ENCODE measurements at regions not wholly inside any gene's neighbourhood (a gene's known extent, or its start where the extent isn't known, plus 50 kb on each side); places are given as distances from the start of the nearest gene placed in this dataset.

DNA sequence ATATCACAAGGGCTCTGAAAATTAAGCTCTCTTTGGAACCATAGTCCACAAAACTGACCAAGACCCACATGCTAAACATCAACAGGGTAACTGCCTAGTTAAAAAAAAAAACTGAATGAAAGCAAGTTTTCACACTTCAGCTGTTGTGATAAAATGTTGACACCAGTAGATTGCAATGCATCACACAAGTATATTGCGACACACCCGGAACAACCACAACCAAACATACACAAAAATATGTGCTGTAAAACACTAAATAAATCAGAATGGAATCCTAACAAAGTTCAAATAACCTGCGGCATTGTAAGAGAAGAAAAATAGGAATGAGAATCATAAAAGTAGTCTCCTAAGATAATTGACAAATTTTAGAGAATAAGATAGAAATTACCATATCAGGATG is 710.3 kb downstream of the AACS start:
- Histone ChIP-seq H3K4me2 (replicated peaks; ENCODE audit: low read depth, low read length, poor library complexity, severe bottlenecking) (no peak overlapping the region), H3K36me3 (replicated peaks in 1 of 2; ENCODE audit: control extremely low read depth in 1 of 2, control insufficient read depth in 1 of 2, extremely low read depth in 1 of 2, insufficient read depth in 2 of 2, low read length in 1 of 2) (no peaks in the 10 kb centered on the region), H3K27ac (ENCODE audit: low read length in 2 of 2) (no peak overlapping the region), H3K4me3 (ENCODE audit: control extremely low read depth in 1 of 5, extremely low read depth in 1 of 5, insufficient read depth in 1 of 5, low read depth in 2 of 5, low read length in 4 of 5) (no peak overlapping the region), H3K79me2 (ENCODE audit: control insufficient read depth, insufficient read depth, low read length) (no peaks in the 10 kb centered on the region), H4K20me1 (ENCODE audit: control insufficient read depth, insufficient read depth, low read length, poor library complexity, severe bottlenecking) (no peaks in the 10 kb centered on the region), H3K9me3 (ENCODE audit: control extremely low read depth in 1 of 3, control insufficient read depth in 2 of 3, insufficient read depth in 1 of 3, low read length in 2 of 3) (peaks cover 0 to 7% (median 0%) of the 10 kb centered on the region in 3 donors), H3K9ac (ENCODE audit: low read length) (no peak overlapping the region), H3K4me1 (ENCODE audit: control insufficient read depth in 2 of 2, insufficient read depth in 2 of 2, low read length in 2 of 2) (no peaks in the 10 kb centered on the region), H3K27me3 (replicated peaks in 1 of 4; ENCODE audit: control extremely low read depth in 1 of 4, control insufficient read depth in 3 of 4, insufficient read depth in 4 of 4, low read length in 3 of 4) (no peaks in the 10 kb centered on the region), H2AFZ (ENCODE audit: insufficient read depth, low read depth, low read length, poor library complexity, severe bottlenecking) (no peak overlapping the region)
- TF ChIP-seq CTCF (IDR thresholded peaks at IDR 0.05) = no peak
- no peak for TF ChIP-seq EZH2 (IDR thresholded peaks at IDR 0.05; ENCODE audit: borderline replicate concordance, insufficient read depth, low read depth, low read length, poor library complexity, severe bottlenecking)
- no peaks in the 10 kb centered on the region for H3K9me3 Mint-ChIP-seq (ENCODE audit: insufficient read depth)
- H3K27ac Mint-ChIP-seq = no peak overlapping the region
- H3K4me1 Mint-ChIP-seq = no peaks in the 10 kb centered on the region
- CTCF ChIA-PET = no interaction called here
- intact Hi-C loops (cut with micrococcal nuclease) = no loop called here
- ATAC-seq (ENCODE audit: low read depth) (no peak), DNase-seq (no peak)
- no peaks in the 10 kb centered on the region for H3K27me3 Mint-ChIP-seq
- POLR2A ChIA-PET = no interaction called here
- no CpG with 5 or more reads among the region's 3 CpGs for WGBS (ENCODE audit: insufficient coverage)
- no peak overlapping the region for H3K4me3 Mint-ChIP-seq

DNA sequence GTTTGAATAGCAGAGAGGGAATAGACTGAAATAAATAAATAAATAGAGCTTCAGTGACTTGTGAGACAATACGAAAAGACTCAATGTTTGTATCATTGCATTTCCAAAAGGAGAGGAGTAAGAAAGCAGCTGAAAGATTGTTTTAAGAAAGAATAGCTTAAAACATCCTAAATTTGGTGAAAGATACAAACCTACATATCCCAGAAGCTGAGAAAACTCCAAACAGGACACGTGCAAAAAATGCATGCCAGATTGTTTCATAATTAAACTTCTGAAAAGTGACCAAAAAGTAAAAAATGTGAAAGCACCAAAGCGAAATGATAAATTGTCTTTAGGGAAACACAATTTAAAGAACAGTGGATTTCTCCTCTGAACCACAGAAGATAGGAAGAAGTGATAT is 711.0 kb downstream of the AACS start:
- no peaks in the 10 kb centered on the region for H3K4me1 Mint-ChIP-seq
- H3K27me3 Mint-ChIP-seq = no peaks in the 10 kb centered on the region
- H3K9ac ChIP-seq (ENCODE audit: low read length) = no peak overlapping the region
- no peak for TF ChIP-seq EZH2 (IDR thresholded peaks at IDR 0.05; ENCODE audit: borderline replicate concordance, insufficient read depth, low read depth, low read length, poor library complexity, severe bottlenecking)
- no peak for TF ChIP-seq CTCF (IDR thresholded peaks at IDR 0.05)
- no peaks in the 10 kb centered on the region for H3K36me3 ChIP-seq (replicated peaks in 1 of 2; ENCODE audit: control extremely low read depth in 1 of 2, control insufficient read depth in 1 of 2, extremely low read depth in 1 of 2, insufficient read depth in 2 of 2, low read length in 1 of 2)
- H3K4me3 ChIP-seq (ENCODE audit: control extremely low read depth in 1 of 5, extremely low read depth in 1 of 5, insufficient read depth in 1 of 5, low read depth in 2 of 5, low read length in 4 of 5) = no peak overlapping the region
- H3K79me2 ChIP-seq (ENCODE audit: control insufficient read depth, insufficient read depth, low read length) = no peaks in the 10 kb centered on the region
- peaks cover 0 to 7% (median 0%) of the 10 kb centered on the region in 3 donors for H3K9me3 ChIP-seq (ENCODE audit: control extremely low read depth in 1 of 3, control insufficient read depth in 2 of 3, insufficient read depth in 1 of 3, low read length in 2 of 3)
- no peak overlapping the region for H3K4me3 Mint-ChIP-seq
- H3K27me3 ChIP-seq (replicated peaks in 1 of 4; ENCODE audit: control extremely low read depth in 1 of 4, control insufficient read depth in 3 of 4, insufficient read depth in 4 of 4, low read length in 3 of 4) = no peaks in the 10 kb centered on the region
- H4K20me1 ChIP-seq (ENCODE audit: control insufficient read depth, insufficient read depth, low read length, poor library complexity, severe bottlenecking) = no peaks in the 10 kb centered on the region
- no peak overlapping the region for H2AFZ ChIP-seq (ENCODE audit: insufficient read depth, low read depth, low read length, poor library complexity, severe bottlenecking)
- no CpG with 5 or more reads among the region's 3 CpGs for WGBS (ENCODE audit: insufficient coverage)
- no peaks in the 10 kb centered on the region for H3K9me3 Mint-ChIP-seq (ENCODE audit: insufficient read depth)
- no peaks in the 10 kb centered on the region for H3K4me1 ChIP-seq (ENCODE audit: control insufficient read depth in 2 of 2, insufficient read depth in 2 of 2, low read length in 2 of 2)
- ATAC-seq (ENCODE audit: low read depth) = no peak
- DNase-seq = no peak
- no peak overlapping the region for H3K4me2 ChIP-seq (replicated peaks; ENCODE audit: low read depth, low read length, poor library complexity, severe bottlenecking)
- intact Hi-C loops (cut with micrococcal nuclease) = no loop called here
- ChIA-PET CTCF (no interaction called here), POLR2A (no interaction called here)
- H3K27ac ChIP-seq (ENCODE audit: low read length in 2 of 2) = no peak overlapping the region
- H3K27ac Mint-ChIP-seq = no peak overlapping the region

Measured in B cell (primary cell).